NCI-H526 treated with DMSO at 0.1 percent for 48 hours (cell line): ENCODE measurements at regions not wholly inside any gene's neighbourhood (a gene's known extent, or its start where the extent isn't known, plus 50 kb on each side); places are given as distances from the start of the nearest gene placed in this dataset.

Experiments used
- DNase-seq: peaks from one replicate; lab custom pipeline; 2025; lab: John Stamatoyannopoulos, UW

- DNase-seq: no peak
These were observed 344.1 kb upstream of the TRAM1L1 start for GRCh38 chr4:117429506-117429905.

- DNase-seq: no peak
These were observed 349.0 kb upstream of the TRAM1L1 start for GRCh38 chr4:117434424-117434823.

DNA sequence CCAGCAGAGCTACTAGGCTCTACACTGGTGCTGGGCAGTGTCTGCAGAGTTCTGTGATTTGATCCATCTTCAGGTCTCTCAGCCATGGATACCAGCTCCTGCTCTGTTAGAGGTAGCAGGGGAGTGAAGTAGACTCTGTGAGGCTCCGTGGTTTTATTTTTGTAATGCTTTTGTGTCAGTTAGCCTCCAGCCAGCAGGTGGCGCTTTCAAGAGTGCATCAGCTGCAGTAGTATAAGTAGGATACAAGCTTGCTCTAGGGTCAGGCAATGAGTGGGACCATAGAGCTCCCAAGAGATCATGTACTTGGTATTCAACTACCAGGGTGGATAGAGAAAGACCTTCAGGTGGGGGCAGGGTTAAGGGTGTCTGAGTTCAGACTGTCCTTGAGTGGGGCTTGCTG lies 362.5 kb upstream of the TRAM1L1 start:
- DNase-seq: no peak

DNA sequence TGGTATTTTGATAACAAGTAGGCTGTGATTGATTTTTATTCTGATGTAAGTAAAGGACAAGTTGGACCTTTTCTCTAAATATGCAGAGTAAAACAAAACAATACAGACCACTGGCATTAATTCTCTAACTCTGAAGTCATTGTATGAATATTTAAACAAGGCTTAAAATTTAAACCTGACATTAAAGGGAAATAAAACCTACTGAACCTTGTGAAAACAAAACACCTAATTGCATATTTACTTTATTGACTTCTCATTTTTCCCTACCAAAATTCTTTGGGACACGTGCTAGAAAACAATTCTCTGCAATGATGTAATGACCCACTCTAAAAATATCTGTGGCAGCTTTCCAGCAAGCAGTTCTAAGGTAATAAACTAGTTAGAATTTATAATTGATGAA lies 369.7 kb upstream of the TRAM1L1 start:
- DNase-seq: no peak

DNA sequence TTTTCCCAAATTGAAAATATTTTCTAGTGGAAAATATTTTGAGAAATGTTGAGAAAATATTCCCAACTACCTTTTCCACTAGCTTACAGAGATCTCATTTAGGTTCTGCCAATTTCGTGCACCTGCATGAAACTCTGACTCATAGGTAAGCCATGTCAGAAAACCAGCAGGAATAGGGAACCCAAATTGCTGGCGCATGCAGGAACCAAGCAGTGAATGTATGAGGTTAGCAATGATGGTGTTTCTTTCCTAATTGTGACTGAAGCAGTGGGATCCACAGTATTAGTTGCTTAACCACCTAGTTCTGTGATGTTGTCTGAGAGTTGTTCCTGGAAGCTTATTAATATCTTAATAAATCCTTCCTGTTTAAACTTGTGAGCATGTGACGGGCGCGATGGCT lies 381.0 kb upstream of the TRAM1L1 start:
- DNase-seq: no peak

DNA sequence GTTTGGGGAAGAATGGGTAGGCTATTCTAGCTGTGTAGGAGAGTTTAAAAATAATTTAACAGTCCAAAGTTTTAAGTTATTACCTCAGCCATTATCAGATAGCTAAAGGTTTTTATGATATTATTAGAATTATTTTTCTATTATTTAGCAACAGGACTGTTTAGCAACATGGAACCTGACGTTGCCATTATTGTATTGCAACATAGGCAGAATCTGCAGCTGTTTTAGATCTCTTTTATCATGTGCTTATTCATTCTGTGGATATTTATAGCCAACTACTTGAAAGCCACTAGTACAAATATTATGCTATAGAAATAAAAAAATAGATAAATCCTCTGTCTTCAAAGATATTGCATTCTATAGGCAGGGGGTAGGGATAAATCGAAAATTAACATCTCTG lies 382.0 kb upstream of the TRAM1L1 start:
- DNase-seq: no peak

GRCh38 chr4:117474987-117475386 lies 389.6 kb upstream of the TRAM1L1 start:
- DNase-seq: no peak

GRCh38 chr4:117477925-117478324 lies 392.5 kb upstream of the TRAM1L1 start:
- no peak for DNase-seq

- no peak for DNase-seq
These were observed 393.3 kb upstream of the TRAM1L1 start for GRCh38 chr4:117478702-117479101.

DNA sequence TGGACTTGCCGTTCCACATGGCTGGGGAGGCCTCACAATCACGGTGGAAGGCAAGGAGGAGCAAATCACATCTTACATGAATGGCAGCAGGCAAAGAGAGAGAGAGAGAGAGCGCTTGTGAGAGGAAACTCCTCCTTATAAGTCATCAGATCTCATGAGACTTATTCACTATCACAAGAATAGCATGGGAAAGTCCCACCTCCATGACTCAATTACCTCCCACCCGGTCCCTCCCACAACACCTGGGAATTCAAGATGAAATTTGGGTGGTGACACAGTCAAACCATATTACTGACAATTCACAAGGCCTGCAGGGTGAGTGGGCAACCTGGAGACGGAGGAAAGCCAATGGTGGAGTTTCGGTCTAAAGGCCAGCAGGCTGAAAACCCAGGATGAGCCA lies 394.3 kb upstream of the TRAM1L1 start:
- DNase-seq: no peak

DNA sequence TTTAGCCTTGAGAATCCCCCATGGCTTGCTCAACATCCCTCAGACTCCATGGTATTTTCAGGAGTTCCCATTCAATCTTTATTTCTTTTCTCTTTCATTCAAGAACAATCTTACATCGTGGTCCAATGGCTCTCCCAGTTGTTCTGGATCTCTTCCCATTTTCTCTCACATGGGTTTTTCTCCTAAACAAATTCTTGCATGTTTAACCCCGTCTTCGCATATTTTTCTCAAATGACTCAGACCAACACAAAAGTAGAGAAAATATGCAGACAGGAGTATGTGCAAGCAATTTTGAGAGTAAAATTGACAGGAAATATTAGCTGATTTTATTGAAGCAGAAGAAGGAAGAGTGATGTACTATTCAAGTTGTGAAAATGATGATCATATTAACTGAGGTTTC lies 396.4 kb upstream of the TRAM1L1 start:
- no peak for DNase-seq

GRCh38 chr4:117488692-117489091 lies 403.3 kb upstream of the TRAM1L1 start:
- no peak for DNase-seq

DNA sequence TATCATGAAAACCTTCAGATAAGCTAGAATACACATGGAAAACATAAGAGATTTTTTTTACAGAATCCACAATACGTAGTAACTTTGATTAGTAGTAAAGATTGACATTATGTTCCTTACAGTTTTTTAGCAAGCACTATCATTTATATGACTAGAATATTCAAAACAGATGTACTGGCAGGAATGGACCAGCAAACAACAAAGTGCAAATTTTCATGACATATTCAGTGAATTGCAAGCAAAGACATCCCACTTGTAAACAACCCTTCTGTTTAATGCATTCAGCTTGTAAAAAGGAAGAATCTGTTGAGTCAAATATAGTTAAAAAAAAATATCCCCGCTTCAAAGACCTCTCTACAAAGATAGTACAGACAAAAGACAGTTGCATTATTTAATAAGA lies 403.7 kb upstream of the TRAM1L1 start:
- no peak for DNase-seq

DNA sequence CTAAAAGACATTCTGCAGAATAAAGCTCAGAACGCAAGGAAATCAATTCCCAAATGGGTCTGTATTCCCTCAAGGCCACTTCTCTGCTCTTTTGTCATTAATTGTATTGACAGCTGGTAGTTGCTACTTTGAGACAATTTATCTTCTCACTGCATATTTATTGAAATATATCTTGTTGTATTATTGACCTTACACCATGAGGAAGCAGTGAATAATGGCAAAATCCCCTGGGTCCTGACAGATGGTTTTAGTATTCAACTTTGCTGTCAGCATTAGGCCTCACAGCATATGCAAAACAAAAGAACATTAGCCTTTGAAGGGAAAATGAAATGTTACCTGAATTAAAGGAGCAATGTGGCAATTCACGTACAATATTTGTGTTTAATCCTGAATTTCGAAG lies 406.1 kb upstream of the TRAM1L1 start:
- DNase-seq: no peak

DNA sequence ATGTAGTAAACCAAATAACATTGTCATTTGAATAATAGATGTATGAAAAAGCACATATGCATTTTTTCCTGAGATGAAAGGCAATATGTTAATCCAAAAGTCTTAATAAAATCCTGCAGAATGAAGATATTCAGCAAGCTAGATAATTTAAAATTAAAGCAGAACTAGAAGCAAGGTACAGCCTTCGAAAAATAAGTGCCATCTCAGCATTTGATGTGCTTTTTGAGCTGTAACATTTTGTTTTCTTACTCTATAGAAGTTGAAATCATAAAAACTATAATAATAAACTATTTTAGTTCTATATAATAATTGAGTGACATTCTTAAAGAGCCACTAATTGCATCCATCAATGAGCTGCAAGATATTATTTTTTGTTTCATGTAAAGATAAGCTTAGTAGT lies 410.4 kb upstream of the TRAM1L1 start:
- no peak for DNase-seq

DNA sequence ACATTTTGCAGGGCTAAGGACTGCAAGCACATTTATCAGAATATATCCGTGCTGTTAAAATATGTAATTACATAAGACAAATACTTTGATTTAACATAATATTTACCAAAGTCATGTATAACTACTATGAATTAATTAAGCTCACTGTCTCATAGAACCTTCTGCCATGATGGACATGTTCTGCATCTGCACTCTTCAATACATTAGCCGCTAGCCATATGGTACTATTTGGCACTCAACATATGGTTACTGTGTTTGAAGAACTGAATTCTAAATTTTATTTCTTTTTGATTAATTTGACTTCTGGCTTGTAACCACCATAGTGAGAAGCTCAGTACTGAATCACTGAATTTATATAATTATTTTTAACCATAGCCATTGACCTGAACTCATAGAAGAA lies 427.0 kb upstream of the TRAM1L1 start:
- no peak for DNase-seq

- no peak for DNase-seq
These were observed 429.2 kb upstream of the TRAM1L1 start for GRCh38 chr4:117514391-117515175.

- DNase-seq: no peak
These were observed 430.5 kb upstream of the TRAM1L1 start for GRCh38 chr4:117515921-117516320.

DNA sequence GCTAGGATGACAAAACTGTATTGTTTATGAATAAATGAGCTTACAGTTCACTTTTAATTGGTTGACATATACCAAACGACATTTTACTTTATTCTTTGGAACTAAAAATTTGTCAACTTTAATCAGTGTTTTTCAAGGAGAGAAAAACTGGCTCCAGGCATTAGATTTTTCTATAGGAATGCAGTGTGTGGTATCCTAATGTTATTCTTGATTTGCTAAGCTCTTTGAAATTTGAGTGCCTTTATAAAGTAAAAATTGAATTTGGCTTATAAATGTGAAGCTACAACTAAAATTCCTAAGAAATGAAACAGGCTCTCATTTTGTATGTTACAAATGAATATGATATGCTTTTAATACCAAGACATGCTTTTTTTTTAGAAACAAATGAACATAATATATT lies 442.2 kb upstream of the TRAM1L1 start:
- DNase-seq: no peak

DNA sequence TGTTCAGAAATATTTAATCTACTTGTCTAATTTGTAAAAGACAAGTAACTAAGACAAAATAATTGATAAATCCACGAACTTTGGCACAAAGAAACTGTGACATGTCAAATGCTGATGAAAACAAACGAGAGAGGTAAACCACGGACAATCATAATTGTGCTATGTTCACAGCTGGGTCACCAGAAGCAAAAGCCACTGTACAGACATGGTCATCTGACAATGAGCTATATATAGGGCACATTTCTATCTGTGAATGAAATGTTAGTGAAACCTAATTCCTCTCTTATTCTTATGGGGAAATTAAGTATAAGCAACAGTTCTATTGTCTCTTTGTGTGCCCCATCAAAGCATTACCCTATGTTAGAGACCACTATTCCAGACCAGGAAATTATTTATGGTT lies 444.0 kb upstream of the TRAM1L1 start:
- DNase-seq: no peak

GRCh38 chr4:117533501-117533900 lies 448.1 kb upstream of the TRAM1L1 start:
- DNase-seq: no peak

DNA sequence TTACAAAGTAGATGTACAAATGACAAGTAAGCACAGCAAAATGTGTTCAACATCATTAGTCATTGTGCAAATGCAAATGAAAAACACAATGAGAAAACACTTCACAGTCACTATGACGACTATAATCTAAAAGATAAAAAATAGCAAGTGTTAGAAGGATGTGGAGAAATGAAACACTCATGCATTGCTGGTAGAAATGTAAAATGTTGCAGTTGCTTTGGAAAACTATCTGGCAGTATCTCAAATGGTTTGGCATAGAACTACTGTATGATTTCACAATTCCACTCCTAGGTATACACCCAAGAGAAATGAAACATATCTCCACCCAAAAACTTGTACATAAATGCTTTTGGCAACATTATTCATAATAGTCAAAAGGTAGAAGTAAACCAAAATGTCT lies 459.7 kb upstream of the TRAM1L1 start:
- no peak for DNase-seq

- no peak for DNase-seq
These were observed 464.1 kb upstream of the TRAM1L1 start for GRCh38 chr4:117549524-117549923.

DNA sequence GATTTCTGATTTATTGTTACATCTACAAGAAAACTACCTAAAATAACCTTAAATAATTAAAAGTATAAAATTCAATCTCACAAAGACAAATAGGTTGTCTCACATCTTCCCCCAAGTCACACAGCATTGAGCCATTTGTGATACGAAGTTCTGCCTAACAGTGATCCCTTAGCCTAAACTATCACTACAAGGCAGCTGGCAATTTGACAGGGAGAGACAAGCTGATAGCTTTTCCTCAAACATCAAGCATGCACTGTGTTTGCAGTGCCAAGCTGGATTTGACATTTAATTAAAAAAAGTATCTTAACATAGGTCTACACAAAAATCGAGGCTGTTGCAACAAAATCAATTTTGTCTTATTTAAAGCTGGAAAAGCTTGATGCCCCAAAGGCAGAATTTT lies 464.7 kb upstream of the TRAM1L1 start:
- DNase-seq: no peak
